Stimulated activated CD4-positive, alpha-beta T cell treated with anti-CD3 and anti-CD28 coated beads, Interleukin-4, amount 100 ng/mL, for 4 hours (primary cell): ENCODE measurements at regions not wholly inside any gene's neighbourhood (a gene's known extent, or its start where the extent isn't known, plus 50 kb on each side); places are given as distances from the start of the nearest gene placed in this dataset.
"Not testable (repeated sequence)": the region's sequence is repeated elsewhere in the genome, so short reads cannot be mapped to it uniquely, and the experiment has no call there.

Experiments
- DNase-seq, 2 experiments: peaks; one replicate each; pipeline ENCODE4 v3.0.0-alpha.2; 2020

- no peak for DNase-seq
Measured at GRCh38 chr1:47491341-47491753, 53.5 kb downstream of the FOXD2 start.

- DNase-seq, result no peak
Measured at GRCh38 chr1:47495176-47495713, 57.4 kb downstream of the FOXD2 start.

DNA sequence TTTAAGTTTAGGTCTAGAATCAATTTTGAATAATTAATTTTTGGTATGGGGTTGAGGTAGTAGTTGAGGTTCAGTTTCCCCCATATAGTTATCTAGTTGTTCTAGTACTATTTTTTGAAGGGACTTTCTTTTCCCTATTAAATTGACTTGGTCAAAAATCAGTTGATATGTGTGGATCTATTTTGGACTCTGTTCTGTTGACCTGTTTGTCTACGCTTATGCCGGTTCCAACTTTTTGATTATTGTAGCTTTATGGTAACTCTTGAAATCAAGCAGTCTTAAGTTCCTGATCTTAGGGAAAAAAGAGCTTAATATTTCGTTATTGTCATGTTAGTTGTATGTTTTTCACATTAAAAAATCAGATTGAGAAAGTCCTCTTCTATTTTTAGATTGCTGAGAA, 60.7 kb downstream of the FOXD2 start:
- DNase-seq, result no peak

DNA sequence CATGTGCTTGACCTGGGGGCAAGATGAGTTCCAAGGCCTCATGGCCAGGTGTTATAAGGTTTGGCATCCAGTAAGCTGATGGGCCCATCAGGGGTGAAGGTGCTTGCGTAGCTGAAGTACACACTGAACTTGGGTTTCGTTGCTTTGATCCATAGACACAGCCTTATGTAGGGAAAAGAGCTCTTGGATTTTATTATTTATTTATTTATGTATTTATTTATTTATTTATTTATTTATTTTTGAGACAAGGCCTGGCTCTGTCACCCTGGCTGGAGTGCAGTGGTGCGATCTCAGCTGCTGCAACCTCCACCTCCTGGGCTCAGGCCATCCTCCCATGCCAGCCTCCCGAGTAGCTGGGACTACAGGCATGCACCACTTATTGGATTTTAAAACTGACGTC, 63.2 kb downstream of the FOXD2 start:
- no peak for DNase-seq

- no peak for DNase-seq
Measured at GRCh38 chr1:47502746-47503370, 65.0 kb downstream of the FOXD2 start.

DNA sequence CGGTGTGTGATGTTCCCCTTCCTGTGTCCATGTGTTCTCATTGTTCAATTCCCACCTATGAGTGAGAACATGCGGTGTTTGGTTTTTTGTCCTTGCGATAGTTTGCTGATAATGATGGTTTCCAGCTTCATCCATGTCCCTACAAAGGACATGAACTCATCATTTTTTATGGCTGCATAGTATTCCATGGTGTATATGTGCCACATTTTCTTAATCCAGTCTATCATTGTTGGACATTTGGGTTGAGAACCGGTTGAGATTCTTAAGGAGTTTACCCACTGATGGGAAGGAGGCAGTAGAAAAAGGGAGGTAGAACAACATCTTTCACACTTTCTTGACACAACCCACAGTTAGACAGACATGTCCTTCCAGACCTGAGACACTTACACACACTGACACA, 67.0 kb downstream of the FOXD2 start:
- not testable (repeated sequence) for DNase-seq

GRCh38 chr1:47505267-47505666, 67.4 kb downstream of the FOXD2 start:
- no peak for DNase-seq

DNA sequence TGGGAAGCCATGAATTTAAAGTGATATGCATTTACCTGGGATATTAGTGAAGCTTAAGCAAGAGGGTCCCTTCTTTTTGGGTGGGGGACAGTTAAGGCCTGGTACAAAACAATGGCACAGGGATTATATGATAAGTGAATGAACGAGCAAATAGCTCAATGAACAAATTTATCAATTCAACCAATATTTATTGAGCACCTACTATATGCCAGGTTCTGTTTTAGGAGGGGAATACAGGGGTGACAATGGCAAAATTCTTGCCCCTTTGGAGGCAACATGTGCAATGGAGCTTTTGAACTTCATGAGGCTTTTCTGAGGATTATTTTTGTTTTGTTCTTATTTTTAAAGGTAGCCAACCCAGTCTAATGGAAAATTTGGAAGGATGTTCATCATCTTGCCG, 68.2 kb downstream of the FOXD2 start:
- DNase-seq, result no peak

GRCh38 chr1:47507144-47507543, 69.3 kb downstream of the FOXD2 start:
- no peak for DNase-seq

- peak; percentile 40 to 41 for DNase-seq
Measured at GRCh38 chr1:47507881-47508701, 70.2 kb downstream of the FOXD2 start.

- no peak for DNase-seq
Measured at GRCh38 chr1:47508702-47509431, 71.0 kb downstream of the FOXD2 start.

DNA sequence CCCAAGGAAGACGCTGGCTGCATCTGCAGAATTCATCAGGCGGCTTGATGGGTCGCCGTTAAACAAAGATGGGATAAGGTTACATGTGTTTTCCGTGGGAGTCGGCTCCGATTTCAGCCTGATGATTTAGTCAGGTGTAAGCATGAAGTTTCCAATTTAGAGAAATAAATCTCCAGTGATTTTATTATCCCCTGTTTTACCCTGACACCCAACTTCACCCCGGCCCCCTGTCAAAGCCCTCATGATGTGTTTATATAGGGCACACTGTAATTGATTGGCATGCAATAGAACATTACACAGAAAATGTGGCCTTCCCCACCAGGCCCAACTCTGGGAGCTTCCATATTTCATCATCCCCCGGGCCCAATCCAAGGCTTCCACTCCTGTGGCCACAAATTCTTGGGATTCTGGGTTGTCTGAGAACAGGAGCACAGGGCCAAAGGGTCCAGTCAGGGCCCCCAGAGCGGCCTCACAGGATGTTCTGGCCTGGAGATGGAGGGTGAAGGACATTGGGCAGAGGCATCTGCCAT, 72.5 kb downstream of the FOXD2 start:
- DNase-seq, result no peak

- no peak for DNase-seq
Measured at GRCh38 chr1:47511825-47512224, 74.0 kb downstream of the FOXD2 start.

DNA sequence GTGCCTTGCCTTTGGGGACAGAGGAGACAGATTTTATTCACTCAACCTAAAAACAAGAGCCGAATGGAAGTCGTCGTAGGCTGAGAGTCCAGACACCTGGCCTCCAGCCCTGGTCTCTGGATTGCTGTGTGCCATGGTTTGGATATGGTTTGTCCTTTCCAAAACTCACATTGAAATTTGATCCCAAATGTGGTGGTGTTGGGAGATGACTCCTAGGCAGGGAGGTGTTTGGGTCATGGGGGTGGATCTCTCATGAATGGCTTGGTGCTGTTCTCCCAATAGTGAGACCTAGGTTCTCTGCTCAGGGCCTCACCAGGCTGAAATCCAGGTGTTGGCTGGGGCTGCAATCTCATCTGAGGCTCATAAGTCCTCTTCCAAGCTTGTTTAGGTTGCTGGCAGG, 75.5 kb downstream of the FOXD2 start:
- no peak for DNase-seq

GRCh38 chr1:47514229-47514628, 76.4 kb downstream of the FOXD2 start:
- DNase-seq, result no peak

DNA sequence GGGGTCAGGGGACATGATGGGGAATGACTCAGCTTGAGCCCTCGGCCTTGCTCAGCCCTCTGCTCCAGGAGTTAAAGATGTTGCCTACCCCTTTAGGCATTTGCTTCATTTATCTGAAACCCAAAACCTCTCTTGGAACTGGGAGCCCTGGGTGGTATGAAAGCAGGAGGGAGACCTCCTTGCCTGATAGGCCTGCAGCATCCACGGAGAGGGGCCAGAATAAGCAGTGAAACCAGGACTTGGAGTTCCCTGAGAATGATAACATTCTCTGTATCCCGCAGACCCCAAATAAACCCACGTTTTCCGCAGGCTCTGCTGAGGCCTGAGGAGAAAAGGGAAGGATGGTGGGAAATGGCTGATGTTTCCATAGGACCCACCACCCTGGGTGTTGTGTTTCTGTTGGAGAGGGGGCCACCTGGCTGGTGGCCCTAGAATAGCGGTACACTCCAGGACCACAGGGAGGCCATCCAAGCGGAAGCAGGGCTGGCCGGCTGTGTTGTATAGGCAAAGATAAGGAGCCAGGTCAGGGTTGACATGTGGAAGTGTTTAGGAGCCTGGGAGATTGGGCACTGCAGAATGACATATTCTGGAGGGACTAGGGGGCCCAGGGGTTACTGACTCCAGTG, 77.4 kb downstream of the FOXD2 start:
- DNase-seq, result no peak

- no peak for DNase-seq
Measured at GRCh38 chr1:47517946-47518345, 80.1 kb downstream of the FOXD2 start.

- DNase-seq, result no peak
Measured at GRCh38 chr1:47519491-47519890, 81.6 kb downstream of the FOXD2 start.

- no peak for DNase-seq
Measured at GRCh38 chr1:47519971-47520370, 82.1 kb downstream of the FOXD2 start.

DNA sequence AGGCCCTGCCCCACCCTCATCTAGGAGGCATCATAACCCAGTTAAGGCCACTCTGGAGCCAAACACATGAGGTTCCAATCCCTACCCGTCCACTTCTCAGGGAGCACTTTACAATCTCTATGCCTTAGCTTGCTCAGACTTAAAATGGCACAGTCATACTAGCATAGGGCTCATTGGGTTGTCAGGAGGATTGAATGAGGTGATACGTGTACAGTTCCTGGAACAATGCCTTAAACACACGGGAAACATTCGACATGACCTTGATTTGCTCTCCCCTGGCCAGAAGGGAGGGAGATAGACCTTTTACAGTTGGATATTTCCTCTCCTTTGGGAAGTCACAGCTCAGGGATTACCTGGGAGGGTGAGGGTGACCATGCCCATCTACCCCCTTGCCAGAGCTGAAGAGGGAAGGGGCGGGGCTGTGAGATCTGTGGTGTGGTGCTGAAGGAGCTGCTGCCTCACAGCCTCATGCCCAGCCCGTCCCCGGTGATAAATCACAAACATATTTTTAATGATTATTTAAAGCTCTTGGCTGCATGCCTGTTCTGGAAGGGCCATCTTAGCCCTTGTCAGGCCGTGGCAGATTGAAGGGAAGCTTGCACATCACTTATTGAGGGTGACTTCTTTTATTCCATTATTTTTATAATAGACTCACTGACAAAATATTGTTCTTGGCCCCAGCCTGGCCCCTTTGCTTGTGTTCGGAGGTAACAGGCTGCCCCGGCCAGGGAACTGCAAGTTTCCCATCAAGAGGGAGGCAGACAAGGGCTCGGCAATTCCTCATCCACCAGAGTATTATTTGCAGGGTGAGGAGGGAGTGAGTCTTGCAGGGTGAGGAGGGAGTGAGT, 83.4 kb downstream of the FOXD2 start:
- DNase-seq, result no peak

GRCh38 chr1:47522935-47523834, 85.3 kb downstream of the FOXD2 start:
- DNase-seq, result no peak
